Brain microvascular endothelial cell (primary cell): ENCODE measurements at regions not wholly inside any gene's neighbourhood (a gene's known extent, or its start where the extent isn't known, plus 50 kb on each side); places are given as distances from the start of the nearest gene placed in this dataset.

ENCODE experiments used
- DNase-seq: peaks from one replicate; pipeline ENCODE4 v3.0.0-alpha.2; 2020
- H3K27ac ChIP-seq: fragments of 250-450 bp; sonication (Bioruptor Pico); 2 replicates; pipeline ENCODE4 v1.5.1; 2020; ENCODE audit warnings: mild to moderate bottlenecking, moderate library complexity
- H3K27me3 ChIP-seq: fragments of 250-450 bp; sonication (Bioruptor Pico); replicated peaks from 2 replicates; pipeline ENCODE4 v1.5.1; 2020; ENCODE audit warnings: mild to moderate bottlenecking
- H3K36me3 ChIP-seq: fragments of 250-450 bp; sonication (Bioruptor Pico); replicated peaks from 2 replicates; pipeline ENCODE4 v1.5.1; 2020; ENCODE audit warnings: mild to moderate bottlenecking
- H3K4me3 ChIP-seq: 2 replicates; pipeline ENCODE4 v1.5.1; 2011; ENCODE audit warnings: low read depth, mild to moderate bottlenecking, control low read depth, low read length, moderate library complexity
- in situ Hi-C: cut with HindIII; loops from 2 replicates; pipeline ENCODE4 v1.10.0; 2017; ENCODE audit warnings: low sequenced_read_pairs, low pct_ligation_motif_present
- TF ChIP-seq, protein P1 (sequence below): IDR thresholded peaks from 2 replicates; pipeline ENCODE4 v1.5.1; 2011; ENCODE audit warnings: low read depth, mild to moderate bottlenecking, moderate library complexity, low read length, control low read depth, inconsistent platforms; ENCODE audit errors: missing control alignments

- Histone ChIP-seq H3K27ac (no peak overlapping the region), H3K27me3 (no peaks in the 10 kb centered on the region), H3K4me3 (no peak overlapping the region), H3K36me3 (no peaks in the 10 kb centered on the region)
- DNase-seq, result no peak
- in situ Hi-C loops, result no loop called here
- TF ChIP-seq, protein P1, sequence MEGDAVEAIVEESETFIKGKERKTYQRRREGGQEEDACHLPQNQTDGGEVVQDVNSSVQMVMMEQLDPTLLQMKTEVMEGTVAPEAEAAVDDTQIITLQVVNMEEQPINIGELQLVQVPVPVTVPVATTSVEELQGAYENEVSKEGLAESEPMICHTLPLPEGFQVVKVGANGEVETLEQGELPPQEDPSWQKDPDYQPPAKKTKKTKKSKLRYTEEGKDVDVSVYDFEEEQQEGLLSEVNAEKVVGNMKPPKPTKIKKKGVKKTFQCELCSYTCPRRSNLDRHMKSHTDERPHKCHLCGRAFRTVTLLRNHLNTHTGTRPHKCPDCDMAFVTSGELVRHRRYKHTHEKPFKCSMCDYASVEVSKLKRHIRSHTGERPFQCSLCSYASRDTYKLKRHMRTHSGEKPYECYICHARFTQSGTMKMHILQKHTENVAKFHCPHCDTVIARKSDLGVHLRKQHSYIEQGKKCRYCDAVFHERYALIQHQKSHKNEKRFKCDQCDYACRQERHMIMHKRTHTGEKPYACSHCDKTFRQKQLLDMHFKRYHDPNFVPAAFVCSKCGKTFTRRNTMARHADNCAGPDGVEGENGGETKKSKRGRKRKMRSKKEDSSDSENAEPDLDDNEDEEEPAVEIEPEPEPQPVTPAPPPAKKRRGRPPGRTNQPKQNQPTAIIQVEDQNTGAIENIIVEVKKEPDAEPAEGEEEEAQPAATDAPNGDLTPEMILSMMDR, result no peak
These were observed 850.5 kb upstream of the SEMA6A start for GRCh38 chr5:117425163-117425562.

- H3K27ac ChIP-seq, result no peak overlapping the region
- no peak overlapping the region for H3K4me3 ChIP-seq
- DNase-seq, result no peak
- in situ Hi-C loops, result no loop called here
- no peaks in the 10 kb centered on the region for H3K36me3 ChIP-seq
- H3K27me3 ChIP-seq, result no peaks in the 10 kb centered on the region
- TF ChIP-seq, protein P1, result no peak
These were observed 849.9 kb upstream of the SEMA6A start for GRCh38 chr5:117424559-117424958.

GRCh38 chr5:117417501-117417900, 842.9 kb upstream of the SEMA6A start:
- TF ChIP-seq, protein P1, result no peak
- in situ Hi-C loops, result no loop called here
- no peak for DNase-seq
- no peak overlapping the region for H3K27ac ChIP-seq
- H3K27me3 ChIP-seq, result no peaks in the 10 kb centered on the region
- no peak overlapping the region for H3K4me3 ChIP-seq
- H3K36me3 ChIP-seq, result no peaks in the 10 kb centered on the region

- H3K27me3 ChIP-seq, result no peaks in the 10 kb centered on the region
- in situ Hi-C loops, result no loop called here
- no peak overlapping the region for H3K4me3 ChIP-seq
These were observed 840.3 kb upstream of the SEMA6A start for GRCh38 chr5:117414926-117415325.

GRCh38 chr5:117411701-117412100, 837.1 kb upstream of the SEMA6A start:
- DNase-seq, result no peak
- in situ Hi-C loops, result no loop called here
- H3K27me3 ChIP-seq, result no peaks in the 10 kb centered on the region
- TF ChIP-seq, protein P1, result no peak
- no peak overlapping the region for H3K27ac ChIP-seq
- no peak overlapping the region for H3K4me3 ChIP-seq
- H3K36me3 ChIP-seq, result no peaks in the 10 kb centered on the region

More at GRCh38 chr5:117414926-117415325, 840.3 kb upstream of the SEMA6A start:
- H3K27ac ChIP-seq, result no peak overlapping the region
- TF ChIP-seq, protein P1, result no peak
- no peaks in the 10 kb centered on the region for H3K36me3 ChIP-seq
- peak; percentile 70 for DNase-seq

DNA sequence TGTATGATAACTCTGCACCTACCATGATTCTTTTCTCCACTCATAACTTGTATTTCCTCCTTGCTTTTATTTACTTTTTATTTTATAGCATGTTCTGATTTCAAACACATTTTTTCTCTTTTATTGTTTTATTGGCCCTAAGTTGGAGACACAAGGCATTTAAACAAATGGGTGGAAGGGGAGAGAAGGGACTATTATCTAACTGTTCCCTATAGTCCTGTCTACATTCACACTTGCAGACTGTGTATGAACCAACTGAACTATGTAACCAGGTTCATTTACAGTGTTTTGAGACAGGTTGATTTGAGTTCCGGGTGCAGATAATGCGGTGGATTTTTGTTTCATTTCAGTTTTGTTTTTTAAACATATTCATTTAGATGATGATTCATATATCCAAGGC, 830.6 kb upstream of the SEMA6A start:
- in situ Hi-C loops, result no loop called here
- TF ChIP-seq, protein P1, result no peak
- H3K4me3 ChIP-seq, result no peak overlapping the region
- no peaks in the 10 kb centered on the region for H3K27me3 ChIP-seq
- no peak for DNase-seq
- no peaks in the 10 kb centered on the region for H3K36me3 ChIP-seq
- H3K27ac ChIP-seq, result no peak overlapping the region
